Mammary epithelial cell (primary cell): ENCODE measurements at regions not wholly inside any gene's neighbourhood (a gene's known extent, or its start where the extent isn't known, plus 50 kb on each side); places are given as distances from the start of the nearest gene placed in this dataset.

Source experiments
- CTCF ChIP-seq, 2 donors: IDR thresholded peaks in 1 of 2; conservative IDR thresholded peaks in 1 of 2; 2 replicates each; pipeline ENCODE4 v1.5.1; 2011 to 2012; ENCODE audit warnings: inconsistent platforms in 2 of 2, low read length in 2 of 2, mild to moderate bottlenecking in 2 of 2, control low read depth in 1 of 2, low read depth in 1 of 2; ENCODE audit not compliant: insufficient read depth in 1 of 2; ENCODE audit errors: extremely low read depth in 1 of 2
- EZH2 ChIP-seq: IDR thresholded peaks from 2 replicates; pipeline ENCODE4 v1.6.1; 2012; ENCODE audit warnings: low read length, inconsistent platforms, borderline replicate concordance

- TF ChIP-seq CTCF (conservative IDR thresholded peaks at IDR 0.05 in 1 of 2, IDR thresholded peaks at IDR 0.05 in 1 of 2; ENCODE audit: extremely low read depth in 1 of 2, insufficient read depth in 1 of 2, low read depth in 1 of 2, low read length in 2 of 2) (no peak), EZH2 (no peak)
These were observed 104.3 kb upstream of the UGT8 start for GRCh38 chr4:114494246-114494803.
